Cardiac muscle cell (in vitro differentiated cells and primary cell): ENCODE measurements at regions not wholly inside any gene's neighbourhood (a gene's known extent, or its start where the extent isn't known, plus 50 kb on each side); places are given as distances from the start of the nearest gene placed in this dataset.
A peak's percentile ranks its signal among the peaks of the same experiment; 100 is the strongest.

ENCODE experiments used
- DNase-seq, 2 donors: peaks; one replicate each; pipeline versions ENCODE4 v3.0.0 to v3.0.0-alpha.2; 2010 to 2017; ENCODE audit warnings: low read depth in 1 of 2, low spot score in 1 of 2
- H3K27ac ChIP-seq: fragments of 200-600 bp; sonication (generic); 2 replicates; pipeline ENCODE4 v1.5.1; 2016
- H3K27me3 ChIP-seq: fragments of 200-600 bp; sonication (generic); 2 replicates; pipeline ENCODE4 v1.6.0; 2016; ENCODE audit warnings: control low read depth
- H3K36me3 ChIP-seq: fragments of 200-600 bp; sonication (generic); 2 replicates; pipeline ENCODE4 v1.5.1; 2016; ENCODE audit warnings: control low read depth
- H3K4me1 ChIP-seq: fragments of 200-600 bp; sonication (generic); 2 replicates; pipeline ENCODE4 v1.8.1; 2017; ENCODE audit warnings: low read depth, mild to moderate bottlenecking, mixed run types
- H3K4me3 ChIP-seq: fragments of 200-600 bp; sonication (generic); 2 replicates; pipeline ENCODE4 v1.5.1; 2016; ENCODE audit warnings: mild to moderate bottlenecking
- H3K9me3 ChIP-seq: fragments of 200-600 bp; sonication (generic); 2 replicates; pipeline ENCODE4 v1.5.1; 2017; ENCODE audit warnings: low read depth, mild to moderate bottlenecking, control low read depth
- TF ChIP-seq, protein P1 (sequence below): IDR thresholded peaks from 2 replicates; pipeline ENCODE4 v1.5.1; 2012; ENCODE audit warnings: low read depth, mild to moderate bottlenecking, low read length

DNA sequence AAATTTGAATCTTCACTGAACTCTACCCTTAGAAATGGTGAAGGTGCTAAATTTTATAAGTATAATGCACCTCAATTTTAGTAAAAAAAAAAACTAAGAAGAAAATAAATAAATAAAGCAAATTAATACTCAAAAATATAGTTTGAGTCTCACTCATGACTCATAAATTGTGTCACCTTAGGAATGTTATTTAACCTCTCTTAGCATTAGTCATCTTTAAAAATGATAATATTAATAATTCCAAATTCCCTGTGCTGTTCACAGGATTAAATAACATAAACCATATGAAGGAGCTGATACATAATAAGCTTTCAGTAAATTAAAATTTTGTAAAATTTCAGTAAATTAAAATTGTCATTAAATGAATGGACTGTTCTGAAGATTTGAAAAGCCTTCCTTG is 339.8 kb upstream of the RGMB start:
- no peaks in the 10 kb centered on the region for H3K4me1 ChIP-seq
- TF ChIP-seq, protein P1, sequence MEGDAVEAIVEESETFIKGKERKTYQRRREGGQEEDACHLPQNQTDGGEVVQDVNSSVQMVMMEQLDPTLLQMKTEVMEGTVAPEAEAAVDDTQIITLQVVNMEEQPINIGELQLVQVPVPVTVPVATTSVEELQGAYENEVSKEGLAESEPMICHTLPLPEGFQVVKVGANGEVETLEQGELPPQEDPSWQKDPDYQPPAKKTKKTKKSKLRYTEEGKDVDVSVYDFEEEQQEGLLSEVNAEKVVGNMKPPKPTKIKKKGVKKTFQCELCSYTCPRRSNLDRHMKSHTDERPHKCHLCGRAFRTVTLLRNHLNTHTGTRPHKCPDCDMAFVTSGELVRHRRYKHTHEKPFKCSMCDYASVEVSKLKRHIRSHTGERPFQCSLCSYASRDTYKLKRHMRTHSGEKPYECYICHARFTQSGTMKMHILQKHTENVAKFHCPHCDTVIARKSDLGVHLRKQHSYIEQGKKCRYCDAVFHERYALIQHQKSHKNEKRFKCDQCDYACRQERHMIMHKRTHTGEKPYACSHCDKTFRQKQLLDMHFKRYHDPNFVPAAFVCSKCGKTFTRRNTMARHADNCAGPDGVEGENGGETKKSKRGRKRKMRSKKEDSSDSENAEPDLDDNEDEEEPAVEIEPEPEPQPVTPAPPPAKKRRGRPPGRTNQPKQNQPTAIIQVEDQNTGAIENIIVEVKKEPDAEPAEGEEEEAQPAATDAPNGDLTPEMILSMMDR: no peak
- H3K4me3 ChIP-seq: no peak overlapping the region
- no peaks in the 10 kb centered on the region for H3K9me3 ChIP-seq
- H3K27me3 ChIP-seq: no peaks in the 10 kb centered on the region
- peak in 1 of 2 donors; percentile 32 for DNase-seq
- H3K27ac ChIP-seq: no peak overlapping the region
- no peaks in the 10 kb centered on the region for H3K36me3 ChIP-seq

DNA sequence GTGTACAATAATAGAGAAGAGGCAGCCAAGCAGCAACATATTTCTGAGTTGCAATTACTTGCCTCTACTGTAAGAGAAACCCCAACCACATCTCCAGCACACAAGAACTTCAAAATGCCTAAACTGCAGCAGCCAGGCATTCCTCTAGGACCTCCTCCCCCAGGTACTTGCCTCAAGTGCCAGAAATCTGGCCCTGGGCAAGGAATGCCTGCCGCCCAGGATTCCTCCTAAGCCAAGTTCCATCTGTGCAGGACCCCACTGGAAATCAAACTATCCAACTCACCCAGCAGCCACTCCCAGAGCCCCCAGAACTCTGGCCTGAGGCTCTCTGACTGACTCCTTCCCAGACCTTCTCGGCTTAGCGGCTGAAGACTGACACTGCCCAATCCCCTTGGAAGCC is 336.8 kb upstream of the RGMB start:
- no peaks in the 10 kb centered on the region for H3K9me3 ChIP-seq

DNA sequence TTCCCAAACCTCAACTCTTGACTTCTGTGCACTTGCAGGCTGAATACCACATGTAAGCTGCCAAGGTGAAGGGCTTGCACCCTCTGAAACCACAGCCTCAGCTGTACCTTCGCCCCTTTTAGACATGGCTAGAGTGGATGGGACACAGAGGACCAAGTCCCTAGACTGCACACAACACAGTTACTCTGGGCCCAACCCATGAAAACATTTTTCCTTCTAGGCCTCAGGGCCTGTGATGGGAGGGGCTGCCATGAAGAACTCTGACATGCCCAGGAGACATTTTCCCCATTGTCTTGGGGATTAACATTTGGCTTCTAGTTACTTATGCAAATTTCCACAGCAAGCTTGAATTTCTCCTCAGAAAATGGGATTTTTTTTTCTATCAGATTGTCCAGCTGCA is 331.0 kb upstream of the RGMB start:
- TF ChIP-seq, protein P1: no peak
- Histone ChIP-seq H3K36me3 (no peaks in the 10 kb centered on the region), H3K9me3 (no peaks in the 10 kb centered on the region), H3K4me1 (no peaks in the 10 kb centered on the region), H3K4me3 (no peak overlapping the region), H3K27ac (no peak overlapping the region), H3K27me3 (no peaks in the 10 kb centered on the region)
- no peak for DNase-seq

More for the DNA sequence above, 336.8 kb upstream of the RGMB start:
- Histone ChIP-seq H3K27me3 (no peaks in the 10 kb centered on the region), H3K4me1 (no peaks in the 10 kb centered on the region), H3K27ac (no peak overlapping the region), H3K4me3 (no peak overlapping the region), H3K36me3 (no peaks in the 10 kb centered on the region)
- TF ChIP-seq, protein P1: no peak
- no peak for DNase-seq

DNA sequence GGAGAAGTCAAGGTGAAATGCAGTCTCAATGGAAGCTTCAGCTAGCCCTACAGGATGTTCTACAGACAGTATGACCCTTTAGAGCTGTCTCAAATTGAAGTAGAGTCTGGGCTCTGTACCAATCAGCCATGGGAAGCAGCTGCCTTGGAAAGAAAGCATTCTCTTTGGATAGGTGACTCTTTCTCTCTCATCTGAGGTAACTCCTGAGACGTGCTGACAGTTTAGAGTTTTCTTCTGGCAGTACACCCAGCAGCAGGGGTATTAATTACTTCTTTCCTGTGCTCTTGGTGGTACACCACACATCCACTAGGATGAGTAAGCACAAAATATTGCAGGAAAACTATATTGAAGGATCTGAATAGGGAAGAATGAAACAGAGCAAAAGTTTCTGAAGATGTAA is 329.6 kb upstream of the RGMB start:
- Histone ChIP-seq H3K27ac (no peak overlapping the region), H3K4me3 (no peak overlapping the region), H3K36me3 (no peaks in the 10 kb centered on the region), H3K4me1 (no peaks in the 10 kb centered on the region), H3K9me3 (no peaks in the 10 kb centered on the region), H3K27me3 (no peaks in the 10 kb centered on the region)
- TF ChIP-seq, protein P1: no peak
- no peak for DNase-seq

GRCh38 chr5:98453296-98453695 is 320.2 kb upstream of the RGMB start:
- Histone ChIP-seq H3K9me3 (no peaks in the 10 kb centered on the region), H3K4me1 (no peaks in the 10 kb centered on the region), H3K27ac (no peak overlapping the region), H3K27me3 (no peaks in the 10 kb centered on the region), H3K36me3 (no peaks in the 10 kb centered on the region), H3K4me3 (no peak overlapping the region)
- DNase-seq: no peak
- TF ChIP-seq, protein P1: no peak

GRCh38 chr5:98454407-98454806 is 319.1 kb upstream of the RGMB start:
- Histone ChIP-seq H3K9me3 (no peaks in the 10 kb centered on the region), H3K4me1 (no peaks in the 10 kb centered on the region), H3K27me3 (no peaks in the 10 kb centered on the region), H3K27ac (no peak overlapping the region), H3K36me3 (no peaks in the 10 kb centered on the region), H3K4me3 (no peak overlapping the region)
- TF ChIP-seq, protein P1: no peak
- peak in 1 of 2 donors; percentile 53 for DNase-seq
